IMR-90 (cell line): ENCODE measurements at regions not wholly inside any gene's neighbourhood (a gene's known extent, or its start where the extent isn't known, plus 50 kb on each side); places are given as distances from the start of the nearest gene placed in this dataset.

ENCODE experiments used
- ATAC-seq: fragments of 200-7000 bp; cut with Tn5 transposase; 2 replicates; pipeline ENCODE4 v1.9.1; 2020; ENCODE audit warnings: low read depth, mild to moderate bottlenecking, moderate library complexity
- BruUV-seq: library from RNA; stranded (reverse); fragments of 400-500 nt; replicated peaks from 2 replicates; lab custom pipeline; 2021; lab: Mats Ljungman, UMichigan
- CTCF ChIA-PET: fragments of 300-600 bp; formaldehyde crosslinking; extraction: SDS; loops from one replicate; lab custom pipeline; 2021; ENCODE audit warnings: antibody characterized with exemption; lab: Yijun Ruan, JAX
- POLR2A ChIA-PET: fragments of 300-600 bp; sonication (Branson Sonifier 250); formaldehyde crosslinking; loops from one replicate; lab custom pipeline; 2022; ENCODE audit warnings: antibody characterized with exemption; ENCODE audit not compliant: unreplicated experiment; lab: Charles Lee
- DNase-seq: peaks from one replicate; pipeline ENCODE4 v3.0.0; 2013
- H2AFZ ChIP-seq: replicated peaks from 2 replicates; pipeline ENCODE3; 2013; ENCODE audit warnings: low read length, mild to moderate bottlenecking; ENCODE audit not compliant: poor library complexity
- H2AK5ac ChIP-seq: 2 replicates; pipeline ENCODE4 v1.6.1; 2013; ENCODE audit warnings: low read depth, low read length, inconsistent platforms
- H2AK9ac ChIP-seq: replicated peaks from 2 replicates; pipeline ENCODE3; 2013; ENCODE audit warnings: mild to moderate bottlenecking, low read depth, low read length, moderate library complexity; ENCODE audit not compliant: poor library complexity
- H2BK120ac ChIP-seq: 2 replicates; pipeline ENCODE4 v1.6.1; 2013; ENCODE audit warnings: low read depth, low read length, inconsistent platforms
- H2BK15ac ChIP-seq: 3 replicates; pipeline ENCODE4 v1.6.1; 2013; ENCODE audit warnings: low read depth, low read length, inconsistent platforms
- H2BK20ac ChIP-seq: 2 replicates; pipeline ENCODE4 v1.6.1; 2013; ENCODE audit warnings: low read depth, mild to moderate bottlenecking, inconsistent platforms, low read length, moderate library complexity
- H2BK5ac ChIP-seq: 2 replicates; pipeline ENCODE4 v1.6.1; 2013; ENCODE audit warnings: mild to moderate bottlenecking, low read depth, low read length, inconsistent platforms; ENCODE audit not compliant: poor library complexity, severe bottlenecking
- H3K14ac ChIP-seq: replicated peaks from 2 replicates; pipeline ENCODE4 v1.6.1; 2013; ENCODE audit warnings: low read depth, low read length, inconsistent platforms
- H3K18ac ChIP-seq: 2 replicates; pipeline ENCODE4 v1.6.1; 2013; ENCODE audit warnings: low read depth, low read length, control low read depth
- H3K23ac ChIP-seq: 2 replicates; pipeline ENCODE4 v1.6.1; 2013; ENCODE audit warnings: low read depth, low read length, inconsistent platforms
- H3K27ac ChIP-seq: 2 replicates; pipeline ENCODE4 v1.5.1; 2013; ENCODE audit warnings: mild to moderate bottlenecking, control low read depth, low read length; ENCODE audit not compliant: insufficient read depth
- H3K27me3 ChIP-seq: 2 replicates; pipeline ENCODE4 v1.6.1; 2013; ENCODE audit warnings: low read length; ENCODE audit not compliant: control insufficient read depth, insufficient read depth
- H3K36me3 ChIP-seq: 2 replicates; pipeline ENCODE4 v1.6.1; 2013; ENCODE audit warnings: low read length, mixed read lengths; ENCODE audit not compliant: control insufficient read depth, insufficient read depth
- H3K4ac ChIP-seq: 2 replicates; pipeline ENCODE4 v1.6.1; 2013; ENCODE audit warnings: low read depth, low read length, inconsistent platforms
- H3K4me1 ChIP-seq: 2 replicates; pipeline ENCODE4 v1.6.1; 2013; ENCODE audit warnings: low read length, mixed read lengths; ENCODE audit not compliant: control insufficient read depth, insufficient read depth
- H3K4me2 ChIP-seq: 2 replicates; pipeline ENCODE4 v1.6.1; 2013; ENCODE audit warnings: low read depth, mild to moderate bottlenecking, control low read depth, low read length, moderate library complexity
- H3K4me3 ChIP-seq: 2 replicates; pipeline ENCODE4 v1.5.1; 2013; ENCODE audit warnings: low read depth, mild to moderate bottlenecking, control low read depth, low read length, moderate library complexity; ENCODE audit not compliant: insufficient read depth
- H3K56ac ChIP-seq: 2 replicates; pipeline ENCODE4 v1.6.1; 2013; ENCODE audit warnings: low read length, inconsistent platforms; ENCODE audit not compliant: insufficient read depth; ENCODE audit errors: extremely low read depth
- H3K79me1 ChIP-seq, 2 experiments: 2 replicates each; pipeline ENCODE4 v1.6.1; 2013; ENCODE audit warnings: low read length in 2 of 2, inconsistent platforms in 1 of 2, low read depth in 1 of 2
- H3K9ac ChIP-seq: 2 replicates; pipeline ENCODE4 v1.6.1; 2013; ENCODE audit warnings: low read depth, low read length, control low read depth
- H3K9me1 ChIP-seq: 2 replicates; pipeline ENCODE4 v1.6.1; 2013; ENCODE audit warnings: low read length, inconsistent platforms; ENCODE audit not compliant: insufficient read depth
- H3K9me3 ChIP-seq: 2 replicates; pipeline ENCODE4 v1.6.1; 2013; ENCODE audit warnings: low read length; ENCODE audit not compliant: control insufficient read depth, insufficient read depth
- H4K20me1 ChIP-seq: 2 replicates; pipeline ENCODE4 v1.6.1; 2013; ENCODE audit warnings: low read length, inconsistent platforms; ENCODE audit not compliant: insufficient read depth
- H4K5ac ChIP-seq: 2 replicates; pipeline ENCODE4 v1.6.1; 2013; ENCODE audit warnings: mild to moderate bottlenecking, low read depth, low read length, control low read depth
- H4K8ac ChIP-seq, 2 experiments: 2 replicates each; pipeline ENCODE4 v1.6.1; 2013; ENCODE audit warnings: low read depth in 2 of 2, low read length in 2 of 2, control low read depth in 1 of 2, inconsistent platforms in 1 of 2
- H4K91ac ChIP-seq: 2 replicates; pipeline ENCODE4 v1.6.1; 2013; ENCODE audit warnings: low read depth, low read length, inconsistent platforms; ENCODE audit not compliant: insufficient read depth
- BHLHE40 ChIP-seq: fragments of 150-350 bp; IDR thresholded peaks from 2 replicates; pipeline ENCODE4 v1.6.1; 2016; ENCODE audit warnings: mild to moderate bottlenecking, low read depth, low read length
- CEBPB ChIP-seq: IDR thresholded peaks from 2 replicates; pipeline ENCODE4 v1.6.1; 2012; ENCODE audit warnings: low read depth, low read length, improper control_type of control experiment
- CHD1 ChIP-seq: IDR thresholded peaks from 2 replicates; pipeline ENCODE4 v1.6.1; 2012; ENCODE audit warnings: low read depth, low read length, improper control_type of control experiment
- CTCF ChIP-seq: conservative IDR thresholded peaks from 2 replicates; pipeline ENCODE4 v1.5.1; 2012; ENCODE audit warnings: mild to moderate bottlenecking, low read depth, low read length, improper control_type of control experiment
- ELK1 ChIP-seq: fragments of 150-350 bp; IDR thresholded peaks from 2 replicates; pipeline ENCODE4 v1.6.1; 2016; ENCODE audit warnings: low read depth, mild to moderate bottlenecking, low read length, moderate library complexity, borderline replicate concordance
- FOS ChIP-seq: fragments of 150-350 bp; IDR thresholded peaks from 2 replicates; pipeline ENCODE4 v1.6.1; 2016; ENCODE audit warnings: low read depth, low read length
- MAFK ChIP-seq: IDR thresholded peaks from 2 replicates; pipeline ENCODE4 v1.6.1; 2012; ENCODE audit warnings: low read depth, low read length, improper control_type of control experiment
- MAZ ChIP-seq: IDR thresholded peaks from 2 replicates; pipeline ENCODE4 v1.6.1; 2012; ENCODE audit warnings: low read depth, mild to moderate bottlenecking, low read length, improper control_type of control experiment, moderate library complexity, borderline replicate concordance
- MXI1 ChIP-seq: IDR thresholded peaks from 2 replicates; pipeline ENCODE4 v1.6.1; 2012; ENCODE audit warnings: low read depth, mild to moderate bottlenecking, low read length, moderate library complexity, borderline replicate concordance
- NFE2L2 ChIP-seq: fragments of 150-350 bp; IDR thresholded peaks from 2 replicates; pipeline ENCODE4 v1.6.1; 2016; ENCODE audit warnings: low read depth, mild to moderate bottlenecking, low read length
- POLR2A ChIP-seq: IDR thresholded peaks from 2 replicates; pipeline ENCODE4 v1.6.1; 2012; ENCODE audit warnings: mild to moderate bottlenecking, low read depth, low read length
- RAD21 ChIP-seq: IDR thresholded peaks from 2 replicates; pipeline ENCODE4 v1.6.1; 2012; ENCODE audit warnings: low read length, improper control_type of control experiment
- RCOR1 ChIP-seq: IDR thresholded peaks from 2 replicates; pipeline ENCODE4 v1.6.1; 2012; ENCODE audit warnings: mild to moderate bottlenecking, low read length, improper control_type of control experiment; ENCODE audit not compliant: insufficient replicate concordance
- RFX5 ChIP-seq: IDR thresholded peaks from 2 replicates; pipeline ENCODE4 v1.8.0; 2012; ENCODE audit warnings: low read depth, mild to moderate bottlenecking, low read length, moderate library complexity
- SMC3 ChIP-seq: fragments of 150-350 bp; IDR thresholded peaks from 2 replicates; pipeline ENCODE4 v1.6.1; 2016; ENCODE audit warnings: low read depth, mild to moderate bottlenecking, antibody characterized with exemption, low read length, moderate library complexity
- WGBS, 2 experiments: methylation state at CpG; one replicate each; pipeline versions ENCODE4 v1.1.5 to v1.1.7; 2013; ENCODE audit warnings: missing lambda C conversion rate in 2 of 2; ENCODE audit not compliant: insufficient read length in 1 of 2; ENCODE audit errors: extremely low coverage in 2 of 2; 5-methylcytosine and 5-hydroxymethylcytosine counted together
- dilution Hi-C: fragments of 300-500 bp; cut with HindIII; formaldehyde crosslinking; loops from one replicate; pipeline ENCODE4 v1.14.3; 2018; ENCODE audit warnings: low sequenced_read_pairs; ENCODE audit not compliant: unreplicated experiment
- in situ Hi-C: fragments of 300-500 bp; cut with MboI; formaldehyde crosslinking; loops from 3 replicates; pipeline ENCODE4 v1.14.3; 2019; ENCODE audit warnings: low sequenced_read_pairs, inconsistent platforms, mixed read lengths
- intact Hi-C: fragments of 100-400 bp; cut with micrococcal nuclease; formaldehyde crosslinking; loops from 2 replicates; pipeline ENCODE4 v1.10.0; 2022
- TF ChIP-seq, protein P1 (sequence below): fragments of 150-350 bp; IDR thresholded peaks from 2 replicates; pipeline ENCODE4 v1.6.1; 2017; ENCODE audit warnings: mild to moderate bottlenecking, antibody characterized with exemption, low read length, low read depth

GRCh38 chr12:127247937-127248336, 1019.0 kb upstream of the TMEM132C start:
- Histone ChIP-seq H2AK5ac (no peak overlapping the region), H3K4ac (no peak overlapping the region), H2AFZ (no peak overlapping the region), H2BK5ac (no peak overlapping the region), H2BK20ac (no peak overlapping the region), H3K9me3 (peaks cover 2% of the 10 kb centered on the region; the same call in 1 of the 2 replicates), H3K9ac (no peak overlapping the region), H2AK9ac (no peak overlapping the region), H2BK15ac (no peak overlapping the region), H3K79me1 (no peaks in the 10 kb centered on the region), H3K27me3 (no peaks in the 10 kb centered on the region), H4K8ac (no peak overlapping the region), H3K4me3 (no peak overlapping the region), H3K4me2 (no peak overlapping the region), H2BK120ac (no peak overlapping the region), H3K4me1 (no peaks in the 10 kb centered on the region), H3K18ac (no peak overlapping the region), H3K14ac (no peak overlapping the region), H3K56ac (no peak overlapping the region), H3K9me1 (no peaks in the 10 kb centered on the region), H4K20me1 (no peaks in the 10 kb centered on the region), H3K27ac (no peak overlapping the region), H3K23ac (no peak overlapping the region), H3K36me3 (no peaks in the 10 kb centered on the region), H4K91ac (no peak overlapping the region), H4K5ac (no peak overlapping the region)
- dilution Hi-C loops = no loop called here
- no peak for DNase-seq
- in situ Hi-C loops = no loop called here
- intact Hi-C loops = no loop called here
- TF ChIP-seq, protein P1, sequence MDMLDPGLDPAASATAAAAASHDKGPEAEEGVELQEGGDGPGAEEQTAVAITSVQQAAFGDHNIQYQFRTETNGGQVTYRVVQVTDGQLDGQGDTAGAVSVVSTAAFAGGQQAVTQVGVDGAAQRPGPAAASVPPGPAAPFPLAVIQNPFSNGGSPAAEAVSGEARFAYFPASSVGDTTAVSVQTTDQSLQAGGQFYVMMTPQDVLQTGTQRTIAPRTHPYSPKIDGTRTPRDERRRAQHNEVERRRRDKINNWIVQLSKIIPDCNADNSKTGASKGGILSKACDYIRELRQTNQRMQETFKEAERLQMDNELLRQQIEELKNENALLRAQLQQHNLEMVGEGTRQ = no peak
- TF ChIP-seq MAFK (no peak), BHLHE40 (no peak), MXI1 (no peak), CEBPB (no peak), ELK1 (no peak), SMC3 (no peak), RFX5 (no peak), POLR2A (no peak), CTCF (no peak), RCOR1 (no peak), FOS (no peak), NFE2L2 (no peak), RAD21 (no peak), MAZ (no peak), CHD1 (no peak)
- no TSS peak for BruUV-seq
- 50% methylated on average over 1 of the region's 4 CpGs; no CpG with 5 or more reads in 1 of the 2 experiments for WGBS, 2 experiments
- ATAC-seq = no peak
- ChIA-PET CTCF (no interaction called here), POLR2A (no interaction called here)
